Adrenal gland (tissue), 9 donors: ENCODE measurements at regions not wholly inside any gene's neighbourhood (a gene's known extent, or its start where the extent isn't known, plus 50 kb on each side); places are given as distances from the start of the nearest gene placed in this dataset.

ENCODE experiments used
- DNase-seq, 7 donors: peaks; one replicate each; pipeline ENCODE4 v3.0.0-alpha.2; 2019 to 2020
- H3K27ac ChIP-seq, 5 donors: fragments of 200-600 bp; sonication (generic) in 4 of 5; 1 replicate in 3 of 5; 2 replicates in 2 of 5; pipeline versions ENCODE4 v1.5.1 to v1.8.0; 2016 to 2020; ENCODE audit warnings: mild to moderate bottlenecking in 1 of 5
- H3K27me3 ChIP-seq: fragments of 200-600 bp; 2 replicates; pipeline ENCODE4 v1.8.0; 2021
- H3K36me3 ChIP-seq, 2 donors: fragments of 200-600 bp; replicated peaks in 1 of 2; 1 replicate in 1 of 2; 2 replicates in 1 of 2; pipeline versions ENCODE4 v1.5.1 to v1.8.0; 2018 to 2022
- H3K4me1 ChIP-seq, 2 donors: fragments of 200-600 bp; replicated peaks in 1 of 2; 1 replicate in 1 of 2; 2 replicates in 1 of 2; pipeline versions ENCODE4 v1.5.1 to v1.8.0; 2018 to 2021
- H3K4me3 ChIP-seq, 4 donors: fragments of 200-600 bp; sonication (generic) in 3 of 4; one replicate each; pipeline ENCODE4 v1.5.1; 2016 to 2018
- H3K9me3 ChIP-seq, 3 donors: fragments of 200-600 bp; sonication (generic) in 1 of 3; replicated peaks in 1 of 3; 1 replicate in 2 of 3; 2 replicates in 1 of 3; pipeline versions ENCODE4 v1.5.1 to v1.8.0; 2016 to 2021
- POLR2A ChIP-seq, 2 donors: fragments of 450-650 bp; IDR thresholded peaks; one replicate each; pipeline ENCODE4 v1.6.1; 2017; ENCODE audit warnings: antibody characterized with exemption in 2 of 2, mild to moderate bottlenecking in 2 of 2, moderate library complexity in 1 of 2
- WGBS, 4 donors: extraction: QIAGEN DNeasy Blood & Tissue Kit in 2 of 4; methylation state at CpG; one replicate each; pipeline versions ENCODE4 v1.1.5 to v1.1.7; 2013 to 2017; 5-methylcytosine and 5-hydroxymethylcytosine counted together
- intact Hi-C, 2 donors: fragments of 100-400 bp; cut with DNase I; formaldehyde crosslinking; loops; one replicate each; pipeline versions ENCODE4 v1.14.1 to v1.15.0; 2022 to 2023
- TF ChIP-seq, protein P1 (sequence below), 6 experiments: fragments of 450-650 bp in 4 of 6; fragments of 200-600 bp in 2 of 6; sonication (generic) in 1 of 6; IDR thresholded peaks; 1 replicate in 5 of 6; 2 replicates in 1 of 6; pipeline versions ENCODE4 v1.5.1 to v1.8.0; 2016 to 2021; ENCODE audit warnings: antibody characterized with exemption in 6 of 6, mild to moderate bottlenecking in 2 of 6, moderate library complexity in 1 of 6
- donor health status: healthy with polysubstance abuse.
- donor health status: Bipolar disorder and iron deficiency.
- donor health status: DM: yes; HTN: yes; CAD: no.
- donor health status: DM: no; HTN: no; CAD: no.
- donor health status: DM: no; HTN: no; CAD: no.

DNA sequence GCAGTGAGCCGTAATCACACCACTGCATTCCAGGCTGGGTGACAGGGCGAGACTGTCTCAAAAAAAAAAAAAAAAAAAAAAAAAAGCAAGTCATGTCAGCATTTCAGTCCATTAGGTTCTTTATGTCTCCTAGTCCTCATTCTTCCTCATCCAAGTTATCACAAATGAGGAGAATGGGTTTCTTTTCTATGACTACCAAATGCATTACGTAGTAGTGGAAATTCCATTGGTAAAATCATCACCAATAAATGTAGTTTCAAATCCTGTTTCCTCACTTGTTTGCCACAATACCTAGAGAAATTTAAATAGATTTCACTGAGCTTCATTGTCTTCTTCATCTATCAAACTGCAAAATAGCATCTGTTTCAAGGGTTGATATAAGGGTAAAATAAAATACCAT is 317.6 kb upstream of the MME start:
- H3K27me3 ChIP-seq = no peaks in the 10 kb centered on the region
- no peaks in the 10 kb centered on the region for H3K36me3 ChIP-seq
- no peak overlapping the region for H3K4me3 ChIP-seq
- no peak overlapping the region for H3K27ac ChIP-seq
- TF ChIP-seq, protein P1, sequence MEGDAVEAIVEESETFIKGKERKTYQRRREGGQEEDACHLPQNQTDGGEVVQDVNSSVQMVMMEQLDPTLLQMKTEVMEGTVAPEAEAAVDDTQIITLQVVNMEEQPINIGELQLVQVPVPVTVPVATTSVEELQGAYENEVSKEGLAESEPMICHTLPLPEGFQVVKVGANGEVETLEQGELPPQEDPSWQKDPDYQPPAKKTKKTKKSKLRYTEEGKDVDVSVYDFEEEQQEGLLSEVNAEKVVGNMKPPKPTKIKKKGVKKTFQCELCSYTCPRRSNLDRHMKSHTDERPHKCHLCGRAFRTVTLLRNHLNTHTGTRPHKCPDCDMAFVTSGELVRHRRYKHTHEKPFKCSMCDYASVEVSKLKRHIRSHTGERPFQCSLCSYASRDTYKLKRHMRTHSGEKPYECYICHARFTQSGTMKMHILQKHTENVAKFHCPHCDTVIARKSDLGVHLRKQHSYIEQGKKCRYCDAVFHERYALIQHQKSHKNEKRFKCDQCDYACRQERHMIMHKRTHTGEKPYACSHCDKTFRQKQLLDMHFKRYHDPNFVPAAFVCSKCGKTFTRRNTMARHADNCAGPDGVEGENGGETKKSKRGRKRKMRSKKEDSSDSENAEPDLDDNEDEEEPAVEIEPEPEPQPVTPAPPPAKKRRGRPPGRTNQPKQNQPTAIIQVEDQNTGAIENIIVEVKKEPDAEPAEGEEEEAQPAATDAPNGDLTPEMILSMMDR (IDR thresholded peaks at IDR 0.05) = no peak
- no peak for TF ChIP-seq POLR2A (IDR thresholded peaks at IDR 0.05)
- WGBS, 4 donors = 83 to 97% (median 92%) methylated on average over 3 of the region's 3 CpGs
- H3K4me1 ChIP-seq = no peaks in the 10 kb centered on the region
- intact Hi-C loops = no loop called here
- H3K9me3 ChIP-seq = no peaks in the 10 kb centered on the region
- no peak for DNase-seq

DNA sequence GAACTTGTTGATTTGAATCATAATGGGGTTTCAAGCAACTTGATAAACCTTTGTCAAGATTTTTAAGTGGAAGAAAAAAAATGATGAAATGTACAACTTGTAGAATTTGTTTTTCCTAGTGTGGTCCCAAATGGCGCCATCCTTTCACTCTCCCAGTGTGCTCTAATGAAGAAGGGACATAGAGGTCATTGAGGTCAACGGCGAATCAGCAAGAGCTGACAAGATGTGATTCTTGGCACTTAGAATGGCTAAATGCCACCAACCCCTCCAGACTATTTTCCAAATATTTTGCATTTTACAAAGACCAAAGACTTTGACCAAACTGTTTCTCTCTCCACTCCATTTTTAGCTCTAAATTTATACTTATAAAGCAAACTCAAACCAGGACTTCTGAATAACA is 320.2 kb upstream of the MME start:
- no peak overlapping the region for H3K27ac ChIP-seq
- no peaks in the 10 kb centered on the region for H3K36me3 ChIP-seq
- H3K4me1 ChIP-seq = no peaks in the 10 kb centered on the region
- no peaks in the 10 kb centered on the region for H3K9me3 ChIP-seq
- DNase-seq = no peak
- H3K4me3 ChIP-seq = no peak overlapping the region
- 76 to 86% (median 80%) methylated on average over 3 of the region's 3 CpGs for WGBS, 4 donors
- intact Hi-C loops = loop anchor here in 1 of 2 donors (5.0 kb wide), 1 partner anchor 562 kb away; no protein-coding TSS in a partner anchor
- H3K27me3 ChIP-seq = no peaks in the 10 kb centered on the region
- TF ChIP-seq, protein P1 (IDR thresholded peaks at IDR 0.05) = no peak
- TF ChIP-seq POLR2A (IDR thresholded peaks at IDR 0.05) = no peak

DNA sequence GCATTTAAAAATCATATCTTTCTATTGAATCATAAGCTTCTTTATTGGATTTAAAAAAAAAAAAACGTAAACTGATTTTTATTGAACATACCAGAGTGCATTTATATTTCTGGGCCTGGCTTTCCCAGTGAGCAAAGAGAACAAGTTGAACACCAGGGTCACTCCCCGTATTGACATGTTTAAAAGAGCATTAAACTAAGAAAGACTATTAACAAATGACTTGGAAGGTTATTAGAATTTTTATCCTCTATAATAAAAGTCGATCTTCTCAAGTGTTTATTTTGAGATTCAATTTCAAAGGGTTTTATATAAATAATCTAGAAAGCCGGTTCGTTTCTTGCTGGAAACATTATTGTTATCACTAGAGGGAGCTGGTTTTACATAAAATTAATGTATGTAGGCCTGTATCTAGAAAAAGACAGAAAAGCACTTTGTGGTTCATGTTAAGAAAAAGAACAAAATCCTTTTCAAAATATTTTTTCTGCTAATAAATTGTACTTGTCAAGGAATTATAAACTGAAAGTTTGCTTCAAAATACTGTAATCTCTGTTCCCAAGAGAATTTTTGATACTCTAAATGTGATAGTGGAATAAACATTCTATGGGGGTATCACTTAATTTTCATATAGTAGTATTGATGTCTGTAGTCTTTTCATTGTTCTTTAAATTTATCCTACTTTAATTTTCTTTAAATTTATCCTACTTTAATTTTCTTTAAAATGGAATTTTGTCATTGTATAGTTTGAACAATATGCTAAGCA is 321.8 kb upstream of the MME start:
- no peaks in the 10 kb centered on the region for H3K4me1 ChIP-seq
- TF ChIP-seq POLR2A (IDR thresholded peaks at IDR 0.05) = no peak
- TF ChIP-seq, protein P1 (IDR thresholded peaks at IDR 0.05) = peak in 4 of 6 experiments; percentile 10 to 34 (median 30)
- intact Hi-C loops = loop anchor here in 1 of 2 donors (5.0 kb wide), 1 partner anchor 564 kb away; no protein-coding TSS in a partner anchor
- H3K27me3 ChIP-seq = no peaks in the 10 kb centered on the region
- WGBS, 4 donors = 22 to 32% (median 26%) methylated on average over 5 of the region's 5 CpGs
- DNase-seq = no peak
- no peak overlapping the region for H3K4me3 ChIP-seq
- H3K9me3 ChIP-seq = no peaks in the 10 kb centered on the region
- no peak overlapping the region for H3K27ac ChIP-seq
- H3K36me3 ChIP-seq = no peaks in the 10 kb centered on the region

DNA sequence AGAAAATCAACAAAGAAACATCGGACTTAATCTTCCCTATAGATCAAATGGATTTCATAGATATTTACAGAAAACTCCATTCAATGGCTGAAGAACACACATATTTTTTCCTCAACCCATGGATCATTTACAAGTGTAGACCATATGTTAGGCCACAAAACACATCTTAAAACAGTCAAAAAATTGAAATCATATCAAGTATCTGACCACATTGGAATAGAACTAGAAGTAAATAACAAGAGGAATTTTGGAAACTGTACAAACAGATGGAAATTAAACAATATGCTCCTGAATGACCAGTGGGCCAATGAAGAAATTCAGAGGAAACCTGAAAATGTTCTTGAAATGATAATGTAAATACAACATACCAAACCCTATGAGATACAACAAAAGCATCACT is 323.1 kb upstream of the GPR149 start:
- H3K36me3 ChIP-seq = no peaks in the 10 kb centered on the region
- TF ChIP-seq POLR2A (IDR thresholded peaks at IDR 0.05) = no peak
- TF ChIP-seq, protein P1 (IDR thresholded peaks at IDR 0.05) = no peak
- no peak overlapping the region for H3K27ac ChIP-seq
- DNase-seq = no peak
- no peak overlapping the region for H3K4me3 ChIP-seq
- intact Hi-C loops = no loop called here
- H3K27me3 ChIP-seq = no peaks in the 10 kb centered on the region
- no peaks in the 10 kb centered on the region for H3K4me1 ChIP-seq
- no peaks in the 10 kb centered on the region for H3K9me3 ChIP-seq
- WGBS, 4 donors = 79 to 100% (median 87%) methylated on average over 1 of the region's 1 CpG
